ENCODE measurements at regions not wholly inside any gene's neighbourhood (a gene's known extent, or its start where the extent isn't known, plus 50 kb on each side); places are given as distances from the start of the nearest gene placed in this dataset.
A peak's percentile ranks its signal among the peaks of the same experiment; 100 is the strongest.
"Not testable (repeated sequence)": the region's sequence is repeated elsewhere in the genome, so short reads cannot be mapped to it uniquely, and the experiment has no call there.

GRCh38 chr5:68114378-68115040 lies 101.0 kb upstream of the PIK3R1 start:
- no peak for DNase-seq

GRCh38 chr5:68112658-68113057 lies 102.9 kb upstream of the PIK3R1 start:
- DNase-seq: no peak

GRCh38 chr5:68110894-68111293 lies 104.7 kb upstream of the PIK3R1 start:
- no peak for DNase-seq

DNA sequence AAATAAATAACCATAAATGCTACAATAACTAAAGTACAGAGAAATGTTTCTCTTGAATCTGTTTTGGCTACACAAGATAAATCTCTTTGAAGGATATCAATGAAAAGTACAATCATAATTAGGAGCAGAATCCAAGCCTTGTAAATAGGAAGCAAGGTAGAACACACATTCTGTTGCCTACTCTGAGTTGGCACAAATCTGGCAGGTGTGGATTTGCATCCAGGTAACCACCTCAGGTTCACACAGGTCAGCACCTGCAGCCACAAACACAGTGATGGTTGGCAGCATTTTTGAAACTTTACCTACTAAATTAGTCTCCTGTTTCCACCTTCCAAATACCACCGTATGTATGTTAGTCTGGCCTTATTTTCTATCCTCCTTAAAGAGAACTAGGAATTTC lies 105.3 kb upstream of the PIK3R1 start:
- DNase-seq: no peak

GRCh38 chr5:68104217-68104616 lies 111.3 kb upstream of the PIK3R1 start:
- not testable (repeated sequence) for DNase-seq

- DNase-seq: not testable (repeated sequence)
Measured at GRCh38 chr5:68103297-68103696, 112.3 kb upstream of the PIK3R1 start.

GRCh38 chr5:68099327-68099726 lies 116.2 kb upstream of the PIK3R1 start:
- no peak for DNase-seq

DNA sequence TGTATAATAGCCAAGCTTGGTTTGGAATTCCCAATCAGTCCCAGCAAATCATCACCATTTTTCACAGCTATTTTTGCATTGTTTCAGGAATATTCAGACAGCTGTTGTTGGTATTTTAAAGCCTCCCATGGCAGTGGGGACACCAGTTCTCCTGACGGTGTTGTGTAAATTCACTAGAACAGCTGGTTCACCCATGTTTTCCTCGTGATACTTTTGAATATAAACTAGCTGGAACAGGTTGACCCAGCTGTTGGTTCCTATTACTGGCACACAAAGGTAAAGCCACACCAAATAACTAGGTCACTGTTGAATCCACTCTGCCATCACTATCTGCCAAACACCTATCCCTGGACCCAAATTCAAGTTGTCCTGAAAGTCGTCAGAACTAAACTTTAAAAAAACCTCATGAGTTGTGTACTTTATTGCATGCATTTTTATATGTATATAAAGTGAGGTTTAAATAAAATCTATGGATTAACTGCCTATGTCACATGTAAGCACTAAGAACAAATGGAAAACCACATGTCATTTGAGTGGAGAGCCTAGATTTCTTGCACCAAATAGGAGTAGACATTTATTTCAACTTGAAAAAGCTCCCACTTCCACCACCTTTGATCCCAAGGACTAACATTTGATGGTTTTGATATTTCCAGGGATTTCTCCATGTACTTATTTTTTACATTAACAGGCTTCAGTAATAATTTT lies 121.9 kb upstream of the PIK3R1 start:
- no peak for DNase-seq

DNA sequence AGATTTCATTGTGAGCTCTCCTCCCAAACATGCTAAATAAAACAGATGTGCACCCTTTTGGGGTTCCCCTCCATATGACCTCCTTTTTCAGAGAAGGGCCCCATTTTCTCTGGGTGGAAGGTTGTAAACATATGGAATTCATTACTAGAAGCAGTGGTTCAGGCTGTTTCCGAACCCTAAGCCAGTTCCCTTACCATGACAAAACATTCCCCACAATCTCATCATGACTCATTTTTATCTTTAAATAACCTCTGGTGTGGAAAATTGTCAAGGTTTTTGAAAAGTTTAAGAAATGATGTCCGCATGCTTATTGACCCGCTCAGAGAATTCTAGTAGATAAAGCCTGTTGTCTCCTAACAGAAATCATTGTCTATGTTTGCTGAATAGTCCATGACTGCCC lies 127.3 kb upstream of the PIK3R1 start:
- DNase-seq: no peak

DNA sequence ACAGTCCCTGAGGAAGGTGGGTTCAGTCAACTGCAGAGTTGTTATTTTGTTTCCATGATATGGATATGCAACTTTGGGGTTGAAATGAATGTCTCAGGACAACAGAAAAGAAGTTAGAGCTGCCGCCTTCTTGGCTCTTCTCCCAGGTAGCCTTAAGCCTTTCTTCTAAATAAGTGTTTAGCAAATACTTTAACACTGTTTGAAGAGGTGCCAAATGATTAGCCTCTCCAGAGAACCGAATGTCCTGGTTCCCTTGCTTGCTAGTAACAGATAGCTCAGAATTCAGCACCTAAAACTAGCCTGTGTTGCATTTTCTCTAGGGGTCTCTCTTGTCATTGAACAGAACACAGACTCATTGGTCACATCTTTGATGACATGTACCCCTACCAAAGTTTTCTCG lies 127.7 kb upstream of the PIK3R1 start:
- DNase-seq: no peak

GRCh38 chr5:68086857-68087256 lies 128.7 kb upstream of the PIK3R1 start:
- DNase-seq: no peak

DNA sequence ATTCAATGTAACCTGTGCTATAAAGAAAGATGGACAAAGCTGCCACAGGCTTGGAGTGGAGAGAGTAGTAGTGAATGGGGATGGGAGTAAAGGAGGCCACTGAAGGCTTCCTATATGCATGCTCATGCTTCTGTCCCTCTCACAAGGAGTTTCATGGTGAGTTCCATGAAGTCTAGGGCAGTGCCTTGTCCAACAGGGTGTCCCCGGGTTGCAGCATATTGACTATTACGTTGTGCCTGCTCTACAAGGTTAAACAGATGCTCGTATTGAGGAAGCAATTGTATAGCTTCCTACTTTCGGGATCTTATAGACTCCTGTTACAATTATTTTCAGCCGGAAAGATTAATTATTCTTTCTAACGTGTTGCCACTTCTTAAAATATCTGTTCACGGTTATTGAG lies 129.1 kb upstream of the PIK3R1 start:
- DNase-seq: no peak

GRCh38 chr5:68084396-68084795 lies 131.2 kb upstream of the PIK3R1 start:
- DNase-seq: no peak

- no peak for DNase-seq
Measured at GRCh38 chr5:68080282-68081050, 135.1 kb upstream of the PIK3R1 start.

DNA sequence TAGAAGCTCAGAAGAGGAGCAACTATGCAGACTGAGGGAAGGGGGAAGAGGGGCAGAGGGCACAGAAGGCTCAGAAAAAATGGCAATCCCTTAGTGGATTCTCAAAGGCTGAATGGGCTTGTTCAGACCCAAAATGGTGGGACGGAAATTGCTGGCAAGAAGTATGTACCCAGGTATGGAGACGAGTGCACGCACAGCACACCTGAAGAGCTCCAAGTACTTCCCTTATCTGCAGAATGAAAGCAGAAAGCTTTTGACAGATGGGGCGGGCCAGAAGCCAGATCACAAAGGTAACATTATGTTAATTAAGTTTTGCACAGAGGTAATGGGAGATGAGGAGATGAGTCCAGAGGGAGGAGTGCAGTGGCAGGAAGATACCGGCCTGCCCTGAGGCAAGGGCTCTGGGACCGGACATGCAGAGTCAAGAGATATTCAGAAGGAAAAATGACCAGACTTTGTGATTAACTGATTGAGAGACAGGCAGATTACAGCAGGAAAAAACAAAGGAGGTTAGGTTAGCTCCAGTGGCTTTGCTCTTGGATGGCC lies 138.1 kb upstream of the PIK3R1 start:
- DNase-seq: no peak

- DNase-seq: peak; percentile 7
Measured at GRCh38 chr5:68074633-68075032, 140.9 kb upstream of the PIK3R1 start.

DNA sequence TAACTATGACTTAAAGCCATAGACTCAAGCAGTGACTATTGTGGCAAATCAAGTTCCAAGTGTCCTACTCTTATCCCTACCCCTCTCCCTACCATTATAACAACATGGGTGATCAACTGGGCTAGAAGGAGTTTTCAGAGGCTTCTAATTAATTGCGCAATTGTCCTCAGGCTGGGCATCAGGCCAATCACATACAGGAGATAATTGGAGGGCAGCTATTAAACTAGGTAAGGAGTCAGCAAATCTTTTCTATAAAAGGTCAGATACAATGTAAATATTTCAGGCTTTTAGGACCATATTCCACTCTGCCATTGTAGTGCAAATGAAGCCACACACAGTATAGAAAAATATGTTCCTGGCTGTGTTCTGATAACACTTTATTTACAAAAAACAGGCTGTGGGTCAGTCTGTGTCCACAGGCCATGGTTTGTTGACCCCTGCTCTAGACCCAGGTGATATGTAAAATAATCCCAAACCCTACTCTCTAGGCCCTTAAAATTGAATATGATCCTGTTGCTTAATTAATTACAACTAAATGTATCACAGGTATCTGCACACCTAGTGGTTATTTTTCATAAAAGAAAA lies 141.4 kb upstream of the PIK3R1 start:
- peak; percentile 14 for DNase-seq

- DNase-seq: no peak
Measured at GRCh38 chr5:68071736-68072135, 143.8 kb upstream of the PIK3R1 start.

DNA sequence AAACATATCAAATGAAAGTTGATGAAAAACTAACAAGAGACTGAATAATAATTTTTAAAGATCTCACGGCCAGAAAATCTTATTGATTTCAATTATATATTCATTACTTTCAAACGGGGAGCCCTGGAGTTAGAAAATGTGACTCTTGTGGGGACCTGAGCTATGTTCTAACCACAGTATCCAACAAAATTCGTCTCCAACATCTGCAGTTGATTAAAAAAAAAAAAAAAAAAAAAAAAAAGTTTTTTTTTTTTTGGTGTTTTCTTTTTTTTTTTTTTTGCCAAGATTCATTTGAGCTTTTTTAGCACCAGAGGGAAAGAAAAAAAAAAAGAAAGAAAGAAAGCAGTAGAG lies 144.3 kb upstream of the PIK3R1 start:
- DNase-seq: no peak

DNA sequence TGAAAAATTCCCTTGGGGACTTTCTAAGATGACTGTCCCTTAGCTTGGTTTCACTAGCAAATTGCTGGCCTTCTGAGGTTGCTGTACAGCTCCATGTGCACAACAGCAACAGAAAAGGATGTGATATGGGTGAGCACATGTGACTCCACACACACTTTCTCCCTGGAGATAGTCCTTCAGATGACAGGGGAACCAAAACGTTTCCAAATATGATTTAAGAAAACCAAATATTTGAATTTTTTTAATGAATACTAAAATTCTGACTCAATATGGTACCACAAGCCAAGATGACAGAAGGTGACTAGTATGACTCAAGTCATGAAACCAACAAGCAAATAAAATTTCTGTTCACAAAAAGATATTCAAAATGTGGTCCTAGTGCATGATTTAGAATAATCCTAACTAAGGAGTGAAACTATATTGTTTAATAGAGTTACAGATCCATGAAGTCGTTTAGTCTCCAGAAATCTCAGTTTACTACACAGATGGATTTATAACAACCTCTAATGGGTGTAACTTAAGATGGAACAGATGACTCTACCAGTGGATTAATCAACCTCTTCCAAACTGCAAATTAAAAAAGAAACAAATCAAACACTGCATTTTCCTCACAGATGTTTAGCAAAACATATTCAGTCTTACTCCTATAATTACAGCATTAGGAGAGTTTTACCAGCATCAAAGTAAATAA lies 144.8 kb upstream of the PIK3R1 start:
- no peak for DNase-seq

- no peak for DNase-seq
Measured at GRCh38 chr5:68067976-68068603, 147.5 kb upstream of the PIK3R1 start.

- DNase-seq: no peak
Measured at GRCh38 chr5:68067291-68067690, 148.3 kb upstream of the PIK3R1 start.
